ENCODE measurements at regions not wholly inside any gene's neighbourhood (a gene's known extent, or its start where the extent isn't known, plus 50 kb on each side); places are given as distances from the start of the nearest gene placed in this dataset.
"Not testable (repeated sequence)": the region's sequence is repeated elsewhere in the genome, so short reads cannot be mapped to it uniquely, and the experiment has no call there.

- no peak for DNase-seq (ENCODE audit: low spot score)
- in situ Hi-C loops (cut with HindIII; ENCODE audit: low sequenced_read_pairs), result no loop called here
These were observed 258.1 kb downstream of the MSX2 start for GRCh38 chr5:174982485-174982884.

- no peak for DNase-seq (ENCODE audit: low spot score)
- in situ Hi-C loops (cut with HindIII; ENCODE audit: low sequenced_read_pairs), result no loop called here
These were observed 257.0 kb downstream of the MSX2 start for GRCh38 chr5:174981416-174981815.

- in situ Hi-C loops (cut with HindIII; ENCODE audit: low sequenced_read_pairs), result no loop called here
- DNase-seq (ENCODE audit: low spot score), result no peak
These were observed 256.6 kb downstream of the MSX2 start for GRCh38 chr5:174980952-174981351.

GRCh38 chr5:174972291-174972690 lies 247.9 kb downstream of the MSX2 start:
- no peak for DNase-seq (ENCODE audit: low spot score)
- in situ Hi-C loops (cut with HindIII; ENCODE audit: low sequenced_read_pairs), result no loop called here

GRCh38 chr5:174971210-174971609 lies 246.8 kb downstream of the MSX2 start:
- DNase-seq (ENCODE audit: low spot score), result no peak
- in situ Hi-C loops (cut with HindIII; ENCODE audit: low sequenced_read_pairs), result no loop called here

GRCh38 chr5:174970502-174970901 lies 246.1 kb downstream of the MSX2 start:
- DNase-seq (ENCODE audit: low spot score), result no peak
- in situ Hi-C loops (cut with HindIII; ENCODE audit: low sequenced_read_pairs), result no loop called here

GRCh38 chr5:174953871-174954270 lies 229.5 kb downstream of the MSX2 start:
- no peak for DNase-seq (ENCODE audit: low spot score)
- in situ Hi-C loops (cut with HindIII; ENCODE audit: low sequenced_read_pairs), result no loop called here

- in situ Hi-C loops (cut with HindIII; ENCODE audit: low sequenced_read_pairs), result no loop called here
- peak; percentile 76 for DNase-seq (ENCODE audit: low spot score)
These were observed 226.9 kb downstream of the MSX2 start for GRCh38 chr5:174951151-174951780.

- in situ Hi-C loops (cut with HindIII; ENCODE audit: low sequenced_read_pairs), result no loop called here
- DNase-seq (ENCODE audit: low spot score), result no peak
These were observed 223.2 kb downstream of the MSX2 start for GRCh38 chr5:174947548-174947947.

- in situ Hi-C loops (cut with HindIII; ENCODE audit: low sequenced_read_pairs), result no loop called here
- DNase-seq (ENCODE audit: low spot score), result peak; percentile 32
These were observed 221.5 kb downstream of the MSX2 start for GRCh38 chr5:174945853-174946252.

GRCh38 chr5:174943785-174944184 lies 219.4 kb downstream of the MSX2 start:
- in situ Hi-C loops (cut with HindIII; ENCODE audit: low sequenced_read_pairs), result no loop called here
- no peak for DNase-seq (ENCODE audit: low spot score)

- in situ Hi-C loops (cut with HindIII; ENCODE audit: low sequenced_read_pairs); DNase-seq (ENCODE audit: low spot score): not testable (repeated sequence)
These were observed 218.6 kb downstream of the MSX2 start for GRCh38 chr5:174943002-174943401.

- no peak for DNase-seq (ENCODE audit: low spot score)
- in situ Hi-C loops (cut with HindIII; ENCODE audit: low sequenced_read_pairs), result no loop called here
These were observed 213.1 kb downstream of the MSX2 start for GRCh38 chr5:174937201-174938123.

GRCh38 chr5:174935854-174936474 lies 211.6 kb downstream of the MSX2 start:
- in situ Hi-C loops (cut with HindIII; ENCODE audit: low sequenced_read_pairs), result no loop called here

GRCh38 chr5:174931033-174931432 lies 206.7 kb downstream of the MSX2 start:
- in situ Hi-C loops (cut with HindIII; ENCODE audit: low sequenced_read_pairs); DNase-seq (ENCODE audit: low spot score): not testable (repeated sequence)

More at GRCh38 chr5:174935854-174936474, 211.6 kb downstream of the MSX2 start:
- peak; percentile 47 for DNase-seq (ENCODE audit: low spot score)

- in situ Hi-C loops (cut with HindIII; ENCODE audit: low sequenced_read_pairs), result no loop called here
- DNase-seq (ENCODE audit: low spot score), result no peak
These were observed 201.2 kb downstream of the MSX2 start for GRCh38 chr5:174925586-174925985.

GRCh38 chr5:174922955-174923354 lies 198.6 kb downstream of the MSX2 start:
- in situ Hi-C loops (cut with HindIII; ENCODE audit: low sequenced_read_pairs), result no loop called here

GRCh38 chr5:174920906-174921550 lies 196.6 kb downstream of the MSX2 start:
- in situ Hi-C loops (cut with HindIII; ENCODE audit: low sequenced_read_pairs), result no loop called here
- DNase-seq (ENCODE audit: low spot score), result no peak

More at GRCh38 chr5:174922955-174923354, 198.6 kb downstream of the MSX2 start:
- no peak for DNase-seq (ENCODE audit: low spot score)

GRCh38 chr5:174919351-174919750 lies 195.0 kb downstream of the MSX2 start:
- in situ Hi-C loops (cut with HindIII; ENCODE audit: low sequenced_read_pairs), result no loop called here

GRCh38 chr5:174918655-174919054 lies 194.3 kb downstream of the MSX2 start:
- in situ Hi-C loops (cut with HindIII; ENCODE audit: low sequenced_read_pairs), result no loop called here
- DNase-seq (ENCODE audit: low spot score), result no peak

More at GRCh38 chr5:174919351-174919750, 195.0 kb downstream of the MSX2 start:
- DNase-seq (ENCODE audit: low spot score), result no peak
